ENCODE measurements at regions not wholly inside any gene's neighbourhood (a gene's known extent, or its start where the extent isn't known, plus 50 kb on each side); places are given as distances from the start of the nearest gene placed in this dataset.

DNA sequence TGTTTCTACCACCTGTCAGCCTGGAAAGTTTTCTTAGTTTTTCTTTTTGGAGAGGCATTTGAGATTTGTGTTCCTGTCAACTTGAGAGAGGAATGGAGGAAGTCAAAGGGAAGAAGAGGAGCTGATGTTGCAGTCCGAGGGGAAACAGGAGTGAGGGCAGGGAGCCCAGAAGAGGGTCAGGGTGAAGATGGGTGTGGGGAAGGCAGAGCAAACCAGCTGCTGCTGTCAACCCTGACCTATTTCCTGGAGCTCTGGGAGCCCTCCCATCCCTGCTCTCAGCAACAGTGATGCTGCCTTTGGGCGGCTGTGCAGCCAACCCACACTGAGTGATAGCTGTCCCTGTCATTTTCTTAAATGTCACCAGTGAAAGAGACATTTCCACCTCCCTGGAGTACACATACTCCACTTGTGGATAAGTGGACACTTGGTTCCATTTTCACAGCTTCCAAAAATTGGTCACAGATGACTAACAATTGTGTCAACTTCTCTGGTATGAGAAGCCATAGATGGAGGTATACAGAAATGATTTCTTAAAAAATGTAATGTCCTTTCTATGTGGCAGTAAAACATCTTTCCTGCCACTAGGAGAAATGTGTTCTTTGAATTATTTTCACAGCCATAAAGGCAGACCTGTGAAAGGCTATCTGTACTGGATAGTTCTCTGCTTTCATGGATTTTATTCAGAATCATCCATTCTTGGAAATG is 556.3 kb upstream of the TBL1XR1 start:
- DNase-seq (ENCODE audit: low read depth in 1 of 2, low spot score in 1 of 2) = no peak

DNA sequence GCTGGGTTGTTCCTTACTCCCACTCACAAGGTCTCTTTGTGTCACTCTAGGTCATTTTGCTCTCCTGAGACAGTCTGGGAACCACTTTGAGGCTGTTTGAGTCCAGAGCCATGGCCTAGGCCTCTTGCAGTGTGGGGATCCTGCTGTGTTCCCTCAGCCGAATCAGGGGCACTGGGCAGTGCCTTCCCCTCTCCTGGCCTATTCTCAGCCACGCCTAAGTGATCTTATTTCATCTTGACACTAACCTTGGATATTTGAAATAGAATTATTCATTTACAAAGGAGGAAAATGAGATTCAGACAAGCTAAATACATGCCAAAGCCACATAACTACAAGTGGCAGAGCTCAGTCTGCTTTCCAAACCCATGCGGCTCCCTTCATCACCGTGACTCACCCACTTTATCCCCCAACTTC is 557.2 kb upstream of the TBL1XR1 start:
- no peak for DNase-seq (ENCODE audit: low read depth in 1 of 2, low spot score in 1 of 2)

DNA sequence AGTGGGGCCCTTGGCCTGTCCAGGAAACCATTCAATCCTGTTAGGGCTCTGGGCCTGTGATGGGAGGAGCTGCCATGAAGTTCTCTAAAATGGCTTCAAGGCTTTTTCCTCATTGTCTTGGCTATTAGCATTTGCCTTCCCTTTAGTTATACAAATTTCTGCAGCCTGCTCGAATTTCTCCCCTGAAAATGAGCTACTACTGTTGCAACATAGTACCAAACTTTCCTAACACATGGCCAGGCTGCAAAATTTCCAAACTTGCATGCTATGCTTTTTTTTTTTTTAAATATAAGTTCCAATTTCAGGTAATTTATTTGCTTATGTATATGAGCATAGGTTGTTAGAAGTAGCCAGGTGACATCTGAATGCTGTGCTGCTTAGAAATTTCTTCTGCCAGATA is 560.8 kb upstream of the TBL1XR1 start:
- no peak for DNase-seq (ENCODE audit: low read depth in 1 of 2, low spot score in 1 of 2)

DNA sequence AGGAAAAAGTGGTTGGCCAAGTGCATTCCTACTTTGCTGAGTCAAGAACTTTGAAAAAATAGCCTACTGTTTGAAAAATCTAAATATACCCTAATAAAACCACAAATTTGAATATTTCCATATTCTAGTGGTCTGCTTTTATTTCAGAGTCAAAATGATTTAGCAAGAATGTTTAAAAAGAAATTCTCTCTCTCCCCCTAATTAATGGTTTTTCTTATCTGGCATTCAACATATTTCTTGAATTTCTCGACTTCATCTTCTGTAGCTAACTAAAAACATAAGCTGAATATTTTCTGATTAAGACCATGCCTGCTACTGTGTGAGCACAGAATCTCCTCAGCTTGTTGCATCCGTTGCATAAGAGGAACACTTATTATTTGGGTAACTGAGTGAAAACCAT is 563.5 kb upstream of the TBL1XR1 start:
- DNase-seq (ENCODE audit: low read depth in 1 of 2, low spot score in 1 of 2) = no peak

DNA sequence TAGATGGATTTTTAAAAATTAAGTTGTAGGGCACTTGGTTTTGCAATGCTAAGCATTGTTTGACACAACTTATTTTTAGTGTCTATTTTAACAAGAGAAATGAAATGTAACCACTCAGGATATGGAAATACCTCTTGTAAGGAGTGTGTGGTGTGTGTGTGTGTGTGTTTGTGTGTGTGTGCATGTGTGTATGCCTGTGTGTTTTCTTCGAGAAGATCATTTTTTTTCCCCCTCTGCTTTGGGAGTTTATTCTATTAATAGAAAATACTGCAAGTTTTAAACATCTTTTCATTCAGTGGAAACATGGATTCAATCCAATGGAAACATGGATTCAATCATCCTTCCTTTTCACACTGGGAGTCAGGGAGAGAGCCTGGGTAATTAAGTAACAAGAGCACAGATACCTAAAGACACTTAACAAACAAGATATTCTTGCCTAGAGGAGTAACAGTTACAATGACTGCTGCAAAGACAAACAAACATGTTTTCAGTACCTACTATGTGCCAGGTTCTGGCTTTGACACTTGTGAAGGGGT is 567.2 kb upstream of the TBL1XR1 start:
- no peak for DNase-seq (ENCODE audit: low read depth in 1 of 2, low spot score in 1 of 2)

DNA sequence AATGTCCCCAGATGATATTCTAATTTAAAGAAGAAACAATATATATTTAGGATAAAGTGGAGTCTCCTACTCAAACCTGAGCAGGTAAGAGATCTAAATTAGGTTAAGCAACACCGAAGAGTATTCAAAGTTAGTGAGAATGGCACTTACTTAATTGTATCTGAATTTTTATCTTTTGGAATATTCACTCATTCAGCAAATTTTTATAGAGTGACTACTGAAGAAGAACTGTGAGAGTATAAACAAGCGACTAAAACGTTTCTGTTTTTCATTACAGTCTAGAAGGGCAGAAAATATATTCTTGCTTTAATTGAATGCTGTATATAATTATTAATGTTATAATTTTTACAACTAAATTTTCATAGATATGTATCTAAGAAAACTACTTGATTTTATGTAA is 567.7 kb upstream of the TBL1XR1 start:
- no peak for DNase-seq (ENCODE audit: low read depth in 1 of 2, low spot score in 1 of 2)

DNA sequence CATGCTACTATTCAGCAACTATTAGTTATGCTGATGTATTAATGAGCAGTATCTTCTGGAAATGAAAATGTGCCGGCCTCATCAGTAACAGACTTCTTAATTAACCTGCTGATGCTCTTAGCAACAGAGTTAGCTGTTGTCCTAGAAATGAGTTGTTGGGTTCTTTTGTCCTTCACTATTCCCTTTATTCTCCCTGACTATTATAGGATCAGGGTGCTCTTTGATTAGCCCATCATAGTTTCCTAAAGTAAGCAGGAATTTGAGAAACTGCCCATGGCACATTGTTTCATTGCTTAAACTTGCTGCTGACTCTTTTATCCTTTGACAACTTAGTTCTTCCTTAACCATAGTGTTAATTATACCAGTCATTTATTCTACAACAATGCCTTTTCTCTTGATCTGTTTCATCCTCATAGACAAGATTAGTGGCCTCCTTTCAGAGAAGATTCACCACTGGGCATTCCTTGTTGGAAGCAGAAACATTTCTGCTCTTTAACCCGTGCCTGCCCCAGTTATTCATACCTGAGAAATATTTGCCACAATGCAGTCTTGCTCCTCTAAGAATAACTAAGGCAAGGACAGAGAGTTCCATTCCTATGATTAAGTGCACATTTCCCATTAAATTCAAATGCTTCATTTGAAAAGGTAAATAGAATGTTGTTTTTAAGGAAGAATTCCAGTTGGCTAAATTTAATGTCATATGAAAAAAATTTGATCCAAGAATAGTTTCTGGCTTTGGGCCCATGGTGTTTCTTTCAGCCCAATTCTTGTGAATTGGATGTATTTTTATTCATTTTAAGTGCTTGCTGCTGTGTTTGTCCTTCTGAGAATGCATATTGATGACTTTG is 573.3 kb upstream of the TBL1XR1 start:
- DNase-seq (ENCODE audit: low read depth in 1 of 2, low spot score in 1 of 2) = no peak

DNA sequence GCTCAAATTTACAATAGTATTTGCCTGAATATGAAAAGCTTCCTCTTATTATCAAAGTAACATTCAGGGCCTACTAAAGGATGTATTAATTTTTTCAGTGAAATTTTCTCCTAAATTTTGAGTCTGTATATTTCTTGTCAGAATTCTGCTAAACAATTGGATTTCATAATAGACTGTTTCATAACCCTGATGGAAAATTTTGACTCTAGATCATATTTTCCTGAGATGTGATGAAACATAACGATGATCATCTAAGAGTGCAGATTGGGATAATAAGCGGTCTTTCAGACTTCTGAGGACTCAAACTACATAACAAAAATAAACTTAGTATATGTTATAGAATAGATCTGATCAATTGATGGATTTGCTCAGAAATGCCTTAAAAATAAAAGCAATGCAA is 574.5 kb upstream of the TBL1XR1 start:
- no peak for DNase-seq (ENCODE audit: low read depth in 1 of 2, low spot score in 1 of 2)

DNA sequence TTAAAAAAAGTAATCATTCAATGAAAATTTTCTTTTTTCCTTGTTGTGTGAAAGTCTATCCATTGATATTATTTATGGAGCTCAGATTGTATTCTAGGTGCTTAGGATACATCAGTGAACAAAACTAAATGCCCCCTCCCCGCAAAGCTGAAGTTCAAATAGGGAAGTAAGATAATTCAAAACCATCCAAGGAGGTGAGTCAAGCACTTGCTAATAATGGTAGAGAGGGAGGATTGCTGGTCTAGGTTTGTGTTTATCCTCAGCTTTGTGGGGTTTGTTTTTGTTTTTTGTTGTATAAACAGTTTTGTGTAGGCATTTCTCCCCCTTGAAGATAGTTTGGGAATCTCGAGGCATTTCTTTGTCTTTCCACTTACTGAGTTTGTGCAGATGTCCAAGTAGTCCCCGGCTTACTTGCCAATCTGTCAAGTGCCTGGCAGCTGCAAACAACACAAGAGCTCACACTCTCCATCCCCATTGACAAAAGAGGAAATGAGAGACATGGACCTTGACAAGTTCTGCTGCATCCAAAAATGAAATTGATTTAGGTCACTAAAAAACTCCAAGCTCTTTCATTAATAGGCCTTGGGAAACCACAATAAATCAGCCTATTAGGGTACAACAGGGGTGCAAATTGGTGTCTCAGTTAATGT is 575.8 kb upstream of the TBL1XR1 start:
- no peak for DNase-seq (ENCODE audit: low read depth in 1 of 2, low spot score in 1 of 2)

DNA sequence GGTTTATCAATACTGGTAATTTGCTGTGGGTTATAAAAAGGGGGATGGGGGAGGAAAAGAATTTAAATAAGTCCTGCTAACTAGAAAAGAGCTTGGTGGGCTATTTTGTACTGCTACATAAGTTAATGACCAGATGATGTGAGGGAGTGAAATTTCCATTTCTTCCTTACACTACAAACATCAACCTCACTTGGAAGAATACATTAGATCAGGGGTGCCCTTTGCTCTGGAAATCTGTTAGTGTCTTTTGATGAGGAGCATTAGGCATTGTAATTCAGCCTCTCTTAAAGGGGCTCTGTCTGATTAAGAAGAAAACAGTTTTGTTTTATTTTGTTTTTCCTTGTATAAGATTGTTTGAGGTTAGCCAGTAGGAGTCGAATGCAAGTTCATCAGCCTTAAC is 576.4 kb upstream of the TBL1XR1 start:
- no peak for DNase-seq (ENCODE audit: low read depth in 1 of 2, low spot score in 1 of 2)

DNA sequence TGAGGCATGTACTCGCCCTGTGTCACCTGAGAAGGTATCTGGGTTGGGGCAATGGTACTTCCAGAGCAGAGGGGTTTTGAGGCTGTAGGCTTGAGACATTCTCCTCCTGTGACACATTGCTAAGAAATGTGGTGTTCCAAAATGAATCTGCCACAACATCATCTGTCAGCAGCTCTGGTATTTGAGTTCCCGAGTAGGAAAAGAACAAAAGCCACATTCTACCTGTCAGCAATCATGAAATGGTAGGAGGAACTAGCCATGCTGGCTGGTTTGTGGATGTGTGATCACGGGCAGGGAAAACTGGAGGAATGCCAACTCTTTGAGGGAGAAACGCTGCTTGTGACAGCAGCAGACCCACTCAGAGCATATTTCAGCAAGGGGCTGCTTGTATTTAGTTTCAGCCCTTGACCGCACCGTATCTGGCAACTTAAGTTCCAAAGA is 579.4 kb upstream of the TBL1XR1 start:
- no peak for DNase-seq (ENCODE audit: low read depth in 1 of 2, low spot score in 1 of 2)

DNA sequence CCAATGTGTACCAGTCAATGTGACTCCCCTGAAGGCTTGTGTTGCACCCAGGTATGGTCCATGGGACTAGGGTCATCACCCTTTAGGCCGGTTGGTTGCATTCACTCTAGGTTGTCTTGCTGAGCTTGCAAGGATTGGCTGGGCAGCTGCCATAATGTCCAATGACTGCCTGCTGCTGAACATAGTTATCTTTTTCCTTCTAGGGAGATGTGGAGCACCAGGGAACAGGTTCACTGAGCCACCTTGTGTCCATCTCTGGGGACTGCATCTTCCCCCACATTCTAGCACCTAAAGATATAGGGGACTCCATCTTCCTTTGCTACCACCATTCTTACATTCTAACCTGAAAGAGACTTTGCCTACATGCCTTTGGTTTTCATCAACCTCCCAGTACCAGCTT is 580.4 kb upstream of the TBL1XR1 start:
- DNase-seq (ENCODE audit: low read depth in 1 of 2, low spot score in 1 of 2) = peak in 1 of 2 donors; percentile 21

DNA sequence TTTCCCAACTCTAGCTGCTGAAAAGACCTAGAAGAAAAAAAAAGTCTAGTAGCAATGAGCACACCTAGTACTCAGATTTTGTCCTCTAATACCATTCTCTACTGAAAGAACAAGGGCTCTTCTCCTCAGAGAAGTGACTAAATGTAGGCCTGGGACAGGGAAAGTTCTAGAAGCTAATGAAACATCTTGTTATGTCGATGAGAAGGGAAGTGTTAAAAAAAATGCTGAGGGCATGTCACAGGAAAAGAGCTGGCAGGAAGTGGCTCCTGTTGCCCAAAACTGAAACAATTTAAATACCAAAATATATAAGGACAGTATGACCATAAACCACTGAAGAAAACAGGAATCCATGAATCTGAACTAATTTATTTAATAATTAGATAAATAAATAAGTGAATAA is 581.4 kb upstream of the TBL1XR1 start:
- no peak for DNase-seq (ENCODE audit: low read depth in 1 of 2, low spot score in 1 of 2)

DNA sequence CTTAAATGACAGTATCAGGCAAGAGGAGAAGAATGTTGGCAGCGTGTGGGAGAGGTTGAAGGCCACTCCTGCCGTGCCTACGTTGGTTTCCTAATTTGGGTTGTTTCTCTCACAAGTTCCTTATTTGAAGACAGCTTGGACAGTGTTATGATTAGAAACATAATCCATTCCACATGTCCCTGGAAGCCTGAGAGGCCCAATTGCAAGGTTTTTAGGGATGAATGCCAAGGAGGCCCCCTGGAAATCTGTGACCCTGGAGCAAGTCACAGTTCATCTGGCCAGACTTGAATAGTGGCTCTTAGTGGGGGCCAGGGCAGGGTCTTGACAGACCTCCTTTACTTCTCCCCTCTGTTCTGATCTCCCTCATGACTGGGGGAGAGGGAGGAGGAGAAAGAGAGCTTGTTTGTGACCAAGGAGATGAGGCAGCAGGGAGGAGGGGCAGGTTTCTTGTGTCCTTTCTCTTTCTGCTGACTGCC is 584.4 kb upstream of the TBL1XR1 start:
- no peak for DNase-seq (ENCODE audit: low read depth in 1 of 2, low spot score in 1 of 2)

DNA sequence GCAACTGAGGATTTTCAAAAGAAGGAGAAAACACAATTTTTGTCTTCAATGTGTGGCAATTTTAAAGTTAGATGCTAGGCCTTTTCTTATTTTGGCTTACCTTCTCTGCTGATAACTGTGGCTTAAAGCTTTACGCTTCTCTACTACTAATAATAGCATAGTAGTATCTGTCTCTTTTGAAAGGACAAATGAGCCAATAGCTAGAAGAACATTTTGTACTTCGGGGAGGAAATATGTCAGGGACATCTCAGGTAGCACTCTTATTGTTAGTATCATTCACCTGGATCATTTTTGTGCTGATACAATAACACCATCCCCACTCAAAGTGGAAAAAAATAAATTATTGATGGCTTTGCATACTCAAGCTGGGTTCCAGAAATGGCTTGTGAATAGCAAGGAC is 586.1 kb upstream of the TBL1XR1 start:
- DNase-seq (ENCODE audit: low read depth in 1 of 2, low spot score in 1 of 2) = no peak

DNA sequence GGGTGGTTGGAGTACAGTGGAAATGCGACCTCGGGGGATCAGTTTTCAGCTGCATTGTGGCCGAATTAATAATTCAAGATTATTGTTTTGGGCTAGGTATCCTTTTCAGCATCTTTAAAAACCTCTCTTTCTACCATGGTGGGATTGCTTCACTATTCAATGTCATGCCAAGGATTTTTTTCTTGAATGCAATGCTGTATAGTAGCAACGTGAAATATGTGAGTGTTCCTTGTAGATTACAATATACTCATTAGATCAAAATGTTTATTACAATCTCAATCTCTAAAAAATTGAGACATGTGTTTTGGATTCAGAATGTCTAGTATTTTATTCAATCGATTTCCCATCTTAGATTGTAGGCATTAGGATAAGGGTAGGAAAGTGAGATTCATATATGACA is 586.5 kb upstream of the TBL1XR1 start:
- no peak for DNase-seq (ENCODE audit: low read depth in 1 of 2, low spot score in 1 of 2)

DNA sequence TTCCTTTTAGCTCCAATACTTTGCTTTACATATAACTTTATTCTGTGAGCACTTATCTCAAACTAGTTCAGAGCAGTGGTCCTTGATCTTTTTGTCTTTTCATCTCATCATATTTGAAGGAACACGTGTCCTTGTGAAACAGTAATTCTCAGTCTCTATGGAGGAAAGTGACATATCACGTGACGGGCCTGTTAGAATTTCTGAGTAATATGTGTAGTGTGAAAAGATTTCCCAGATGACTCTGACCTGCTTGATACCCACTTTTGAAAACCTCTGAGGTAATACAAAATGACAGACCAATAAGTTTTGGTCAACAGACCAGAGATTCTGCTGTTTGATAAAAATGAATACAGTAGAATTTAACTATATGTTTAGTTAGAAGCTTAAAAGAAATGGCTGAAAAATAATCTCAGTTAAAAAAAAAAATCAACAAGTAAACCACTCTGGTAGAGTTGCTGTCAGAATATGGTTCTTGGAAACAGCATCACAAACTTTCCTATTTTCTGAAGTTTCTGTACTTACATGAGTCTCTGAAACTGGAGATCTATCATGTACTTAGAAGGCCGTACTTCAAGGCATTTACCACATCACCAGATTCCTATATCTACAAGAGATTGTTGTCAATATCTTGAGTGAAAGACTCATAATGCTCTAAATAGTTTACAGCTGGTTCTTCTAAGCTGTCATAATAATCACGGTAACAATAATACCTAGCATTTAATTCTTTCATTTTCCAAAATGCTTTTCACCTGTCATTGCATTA is 590.2 kb upstream of the TBL1XR1 start:
- no peak for DNase-seq (ENCODE audit: low read depth in 1 of 2, low spot score in 1 of 2)

DNA sequence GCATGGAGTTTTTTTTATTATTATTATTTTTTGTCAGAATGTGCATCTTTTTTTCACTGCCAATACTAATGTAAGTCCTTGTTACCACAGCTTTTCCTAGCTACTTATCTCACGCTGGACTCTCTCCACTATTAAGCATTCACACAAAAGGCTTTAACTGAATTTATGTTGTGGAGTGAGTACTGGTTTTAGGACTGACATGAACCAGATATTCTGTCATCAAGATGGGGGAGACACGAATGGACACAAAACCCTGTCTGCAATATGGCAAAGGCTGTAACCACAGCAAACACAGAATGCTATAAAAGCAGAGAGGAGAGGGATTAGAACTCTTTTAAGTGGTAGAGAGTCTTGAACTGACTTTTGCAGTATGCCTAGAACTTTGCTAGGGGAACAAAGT is 592.2 kb upstream of the TBL1XR1 start:
- no peak for DNase-seq (ENCODE audit: low read depth in 1 of 2, low spot score in 1 of 2)

DNA sequence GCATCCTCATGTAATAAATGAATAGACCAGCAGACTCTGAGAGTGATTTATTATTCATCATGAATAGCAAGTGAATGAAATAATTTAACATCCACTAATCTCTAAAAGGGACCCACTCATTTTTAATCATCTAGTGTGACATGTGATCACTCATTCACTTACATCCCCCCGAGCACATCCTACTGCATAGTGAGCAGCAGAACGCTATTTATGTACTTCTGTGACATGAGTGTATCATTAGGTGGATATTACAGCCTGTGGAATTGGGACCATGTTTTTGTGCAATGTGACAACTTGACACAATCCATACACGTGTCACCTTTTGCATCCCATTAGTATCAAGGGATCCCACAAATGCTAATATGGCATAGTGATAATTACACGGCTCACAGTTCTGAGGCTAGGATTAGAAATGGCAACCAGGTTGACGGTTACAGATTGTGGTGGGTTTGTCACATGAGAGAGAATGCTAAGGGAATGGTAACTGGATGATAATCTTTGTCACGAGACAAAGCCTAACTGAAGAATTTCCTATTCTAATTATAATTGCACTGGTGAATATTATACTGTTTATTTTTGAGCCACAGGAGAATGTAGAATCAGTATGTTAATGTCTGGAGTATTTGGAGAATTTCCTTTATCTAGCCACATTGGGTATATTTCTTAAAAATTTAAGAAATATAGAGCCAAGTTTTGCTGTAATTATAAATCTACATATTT is 595.2 kb upstream of the TBL1XR1 start:
- no peak for DNase-seq (ENCODE audit: low read depth in 1 of 2, low spot score in 1 of 2)

DNA sequence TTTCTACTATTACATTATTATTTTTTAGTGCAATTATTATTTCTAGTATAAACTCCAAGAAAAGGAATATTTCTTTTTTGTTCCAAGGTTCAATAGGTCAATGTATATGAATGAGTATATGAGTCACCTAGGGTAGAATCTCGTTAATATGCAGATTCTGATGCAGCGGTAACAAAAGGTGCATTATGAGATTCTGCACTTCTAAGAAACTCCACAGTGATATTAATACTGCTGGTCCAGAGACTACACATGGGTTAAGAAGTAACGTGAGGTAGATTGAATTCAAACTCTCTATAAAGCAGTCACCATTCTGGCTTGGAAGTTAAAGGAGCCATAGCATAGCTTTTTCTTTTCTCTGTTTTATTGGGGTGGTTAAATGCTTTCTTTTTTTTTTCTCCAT is 596.2 kb upstream of the TBL1XR1 start:
- DNase-seq (ENCODE audit: low read depth in 1 of 2, low spot score in 1 of 2) = no peak
